H7 (cell line): ENCODE measurements at regions not wholly inside any gene's neighbourhood (a gene's known extent, or its start where the extent isn't known, plus 50 kb on each side); places are given as distances from the start of the nearest gene placed in this dataset.

Experiments used
- DNase-seq: peaks from one replicate; pipeline ENCODE4 v3.0.0; 2012
- H3K27me3 ChIP-seq: 2 replicates; pipeline ENCODE4 v1.6.0; 2011; ENCODE audit warnings: mild to moderate bottlenecking, low read length; ENCODE audit not compliant: control insufficient read depth, insufficient read depth
- H3K36me3 ChIP-seq: replicated peaks from 2 replicates; pipeline ENCODE4 v1.5.1; 2011; ENCODE audit warnings: low read length; ENCODE audit not compliant: control insufficient read depth, insufficient read depth
- H3K4me3 ChIP-seq: 2 replicates; pipeline ENCODE4 v1.5.1; 2011; ENCODE audit warnings: low read depth, mild to moderate bottlenecking, control low read depth, low read length, moderate library complexity; ENCODE audit not compliant: insufficient read depth

- Histone ChIP-seq H3K27me3 (no peaks in the 10 kb centered on the region), H3K36me3 (no peaks in the 10 kb centered on the region), H3K4me3 (no peak overlapping the region)
- DNase-seq: no peak
Measured at GRCh38 chr15:61798631-61799030, 261.6 kb downstream of the VPS13C start.

GRCh38 chr15:61796056-61796455 lies 264.2 kb downstream of the VPS13C start:
- no peaks in the 10 kb centered on the region for H3K36me3 ChIP-seq

GRCh38 chr15:61794881-61795280 lies 265.4 kb downstream of the VPS13C start:
- Histone ChIP-seq H3K4me3 (no peak overlapping the region), H3K36me3 (no peaks in the 10 kb centered on the region)
- DNase-seq: no peak

More at GRCh38 chr15:61796056-61796455, 264.2 kb downstream of the VPS13C start:
- Histone ChIP-seq H3K4me3 (no peak overlapping the region), H3K27me3 (no peaks in the 10 kb centered on the region)
- DNase-seq: no peak

GRCh38 chr15:61794276-61794675 lies 266.0 kb downstream of the VPS13C start:
- DNase-seq: no peak
- Histone ChIP-seq H3K27me3 (no peaks in the 10 kb centered on the region), H3K36me3 (no peaks in the 10 kb centered on the region), H3K4me3 (no peak overlapping the region)

More at GRCh38 chr15:61794881-61795280, 265.4 kb downstream of the VPS13C start:
- no peaks in the 10 kb centered on the region for H3K27me3 ChIP-seq

- DNase-seq: no peak
- Histone ChIP-seq H3K4me3 (no peak overlapping the region), H3K27me3 (no peaks in the 10 kb centered on the region), H3K36me3 (no peaks in the 10 kb centered on the region)
Measured at GRCh38 chr15:61784734-61785133, 275.5 kb downstream of the VPS13C start.

GRCh38 chr15:61780278-61780980 lies 279.8 kb downstream of the VPS13C start:
- H3K36me3 ChIP-seq: no peaks in the 10 kb centered on the region
- H3K27me3 ChIP-seq: no peaks in the 10 kb centered on the region
- no peak overlapping the region for H3K4me3 ChIP-seq
- DNase-seq: no peak

GRCh38 chr15:61777689-61778088 lies 282.6 kb downstream of the VPS13C start:
- H3K36me3 ChIP-seq: no peaks in the 10 kb centered on the region
- DNase-seq: no peak
- no peak overlapping the region for H3K4me3 ChIP-seq

GRCh38 chr15:61769557-61769956 lies 290.7 kb downstream of the VPS13C start:
- no peak for DNase-seq
- Histone ChIP-seq H3K27me3 (no peaks in the 10 kb centered on the region), H3K4me3 (no peak overlapping the region), H3K36me3 (no peaks in the 10 kb centered on the region)

More at GRCh38 chr15:61777689-61778088, 282.6 kb downstream of the VPS13C start:
- no peaks in the 10 kb centered on the region for H3K27me3 ChIP-seq

GRCh38 chr15:61768131-61768530 lies 292.1 kb downstream of the VPS13C start:
- Histone ChIP-seq H3K4me3 (no peak overlapping the region), H3K27me3 (no peaks in the 10 kb centered on the region), H3K36me3 (no peaks in the 10 kb centered on the region)

GRCh38 chr15:61764981-61765380 lies 295.3 kb downstream of the VPS13C start:
- no peak overlapping the region for H3K4me3 ChIP-seq
- no peaks in the 10 kb centered on the region for H3K36me3 ChIP-seq
- no peaks in the 10 kb centered on the region for H3K27me3 ChIP-seq
- no peak for DNase-seq

More at GRCh38 chr15:61768131-61768530, 292.1 kb downstream of the VPS13C start:
- DNase-seq: no peak

- Histone ChIP-seq H3K36me3 (no peaks in the 10 kb centered on the region), H3K27me3 (no peaks in the 10 kb centered on the region), H3K4me3 (no peak overlapping the region)
- DNase-seq: no peak
Measured at GRCh38 chr15:61764141-61764540, 296.1 kb downstream of the VPS13C start.

- H3K36me3 ChIP-seq: no peaks in the 10 kb centered on the region
- no peaks in the 10 kb centered on the region for H3K27me3 ChIP-seq
- no peak overlapping the region for H3K4me3 ChIP-seq
- no peak for DNase-seq
Measured at GRCh38 chr15:61762676-61763075, 297.6 kb downstream of the VPS13C start.

GRCh38 chr15:61759639-61760038 lies 300.6 kb downstream of the VPS13C start:
- no peak for DNase-seq
- no peak overlapping the region for H3K4me3 ChIP-seq
- no peaks in the 10 kb centered on the region for H3K36me3 ChIP-seq
- no peaks in the 10 kb centered on the region for H3K27me3 ChIP-seq

- DNase-seq: no peak
- Histone ChIP-seq H3K4me3 (no peak overlapping the region), H3K36me3 (no peaks in the 10 kb centered on the region), H3K27me3 (no peaks in the 10 kb centered on the region)
Measured at GRCh38 chr15:61756071-61756820, 304.0 kb downstream of the VPS13C start.

GRCh38 chr15:61755467-61755866 lies 304.8 kb downstream of the VPS13C start:
- Histone ChIP-seq H3K27me3 (no peaks in the 10 kb centered on the region), H3K4me3 (no peak overlapping the region), H3K36me3 (no peaks in the 10 kb centered on the region)
- no peak for DNase-seq
